SU-DHL-6 (cell line): ENCODE measurements at regions not wholly inside any gene's neighbourhood (a gene's known extent, or its start where the extent isn't known, plus 50 kb on each side); places are given as distances from the start of the nearest gene placed in this dataset.

Source experiments
- H2AFZ ChIP-seq: fragments of 200-600 bp; sonication (generic); 2 replicates; pipeline ENCODE4 v1.6.1; 2014; ENCODE audit warnings: low read depth, mild to moderate bottlenecking, moderate library complexity, mixed read lengths, antibody characterized with exemption, low read length; ENCODE audit not compliant: severe bottlenecking
- H3F3A ChIP-seq: fragments of 200-600 bp; shearing (Covaris generic); 2 replicates; pipeline ENCODE4 v1.6.0; 2016; ENCODE audit warnings: antibody characterized with exemption, mild to moderate bottlenecking; ENCODE audit not compliant: insufficient read depth
- H3K27ac ChIP-seq: fragments of 200-600 bp; sonication (generic); 2 replicates; pipeline ENCODE4 v1.5.1; 2016; ENCODE audit warnings: low read depth, mild to moderate bottlenecking, low read length, moderate library complexity, mixed read lengths
- H3K27me3 ChIP-seq: fragments of 200-600 bp; sonication (generic), shearing (Covaris generic); 2 replicates; pipeline ENCODE4 v1.6.0; 2014; ENCODE audit warnings: mild to moderate bottlenecking, low read length
- H3K36me3 ChIP-seq: fragments of 200-600 bp; sonication (generic); 2 replicates; pipeline ENCODE4 v1.6.1; 2014; ENCODE audit warnings: mild to moderate bottlenecking, low read length, mixed read lengths
- H3K4me2 ChIP-seq: fragments of 300-600, 200-600 bp; shearing (Covaris generic), sonication (generic); 2 replicates; pipeline ENCODE4 v1.6.0; 2014; ENCODE audit warnings: low read length, low read depth, mild to moderate bottlenecking; ENCODE audit not compliant: poor library complexity, severe bottlenecking
- H3K4me3 ChIP-seq: fragments of 200-600 bp; sonication (generic); 2 replicates; pipeline ENCODE4 v1.5.1; 2014; ENCODE audit warnings: antibody characterized with exemption, low read length, mild to moderate bottlenecking, mixed read lengths; ENCODE audit not compliant: insufficient read depth, poor library complexity, severe bottlenecking
- H3K79me2 ChIP-seq: fragments of 200-600 bp; sonication (generic); 2 replicates; pipeline ENCODE4 v1.6.1; 2014; ENCODE audit warnings: mild to moderate bottlenecking, low read length, moderate library complexity; ENCODE audit not compliant: insufficient read depth
- H3K9ac ChIP-seq: fragments of 200-600 bp; sonication (generic); 2 replicates; pipeline ENCODE4 v1.7.0; 2014; ENCODE audit warnings: mild to moderate bottlenecking, low read length
- H3K9me2 ChIP-seq: fragments of 200-600 bp; sonication (generic); replicated peaks from 2 replicates; pipeline ENCODE4 v1.6.1; 2014; ENCODE audit warnings: low read length; ENCODE audit not compliant: insufficient read depth
- H3K9me3 ChIP-seq: fragments of 200-600 bp; sonication (generic); 2 replicates; pipeline ENCODE4 v1.6.1; 2014; ENCODE audit warnings: low read length, mixed read lengths; ENCODE audit not compliant: insufficient read depth
- H4K20me1 ChIP-seq: fragments of 200-600 bp; sonication (generic); 2 replicates; pipeline ENCODE4 v1.6.1; 2014; ENCODE audit warnings: low read depth, mild to moderate bottlenecking, antibody characterized with exemption, low read length, moderate library complexity, mixed read lengths
- CTCF ChIP-seq: fragments of 200-600 bp; sonication (generic); IDR thresholded peaks from one replicate; pipeline ENCODE4 v1.5.1; 2017; ENCODE audit warnings: antibody characterized with exemption, mild to moderate bottlenecking, low read length, moderate library complexity; ENCODE audit not compliant: insufficient read depth, poor library complexity, severe bottlenecking
- EZH2phosphoT487 ChIP-seq: fragments of 200-600 bp; sonication (generic), shearing (Covaris generic); conservative IDR thresholded peaks from 2 replicates; pipeline ENCODE4 v1.6.1; 2018; ENCODE audit warnings: mild to moderate bottlenecking, antibody characterized with exemption, low read length, moderate library complexity, mixed read lengths

GRCh38 chr13:30359991-30360390, 52.6 kb upstream of the KATNAL1 start:
- H3K36me3 ChIP-seq = peaks cover 8% of the 10 kb centered on the region; the same call in 1 of the 2 replicates
- no peak overlapping the region for H3K4me2 ChIP-seq
- H3K9me2 ChIP-seq = no peaks in the 10 kb centered on the region
- no peaks in the 10 kb centered on the region for H3K79me2 ChIP-seq
- no peaks in the 10 kb centered on the region for H3K9me3 ChIP-seq
- H3K9ac ChIP-seq = no peak overlapping the region
- H3K27ac ChIP-seq = no peak overlapping the region
- TF ChIP-seq EZH2phosphoT487 (no peak), CTCF (no peak)
- H4K20me1 ChIP-seq = no peaks in the 10 kb centered on the region
- H3F3A ChIP-seq = peaks cover 10% of the 10 kb centered on the region
- H3K4me3 ChIP-seq = no peak overlapping the region
- no peaks in the 10 kb centered on the region for H3K27me3 ChIP-seq
- no peak overlapping the region for H2AFZ ChIP-seq

GRCh38 chr13:30360586-30360985, 53.2 kb upstream of the KATNAL1 start:
- Histone ChIP-seq H3K36me3 (peaks cover 9% of the 10 kb centered on the region; the same call in 1 of the 2 replicates), H3K79me2 (no peaks in the 10 kb centered on the region), H3K27ac (no peak overlapping the region), H3K9me3 (no peaks in the 10 kb centered on the region), H3K9ac (no peak overlapping the region), H3K9me2 (no peaks in the 10 kb centered on the region), H3K4me2 (no peak overlapping the region), H3K27me3 (no peaks in the 10 kb centered on the region), H3K4me3 (no peak overlapping the region), H2AFZ (no peak overlapping the region), H3F3A (peaks cover 10% of the 10 kb centered on the region), H4K20me1 (no peaks in the 10 kb centered on the region)
- no peak for TF ChIP-seq EZH2phosphoT487
- TF ChIP-seq CTCF = no peak

- no peaks in the 10 kb centered on the region for H3K9me3 ChIP-seq
- no peaks in the 10 kb centered on the region for H3K9me2 ChIP-seq
- H3K4me2 ChIP-seq = no peak overlapping the region
- H3K79me2 ChIP-seq = no peaks in the 10 kb centered on the region
- H2AFZ ChIP-seq = no peak overlapping the region
- no peaks in the 10 kb centered on the region for H4K20me1 ChIP-seq
- TF ChIP-seq EZH2phosphoT487 (no peak), CTCF (no peak)
- peaks cover 10% of the 10 kb centered on the region for H3F3A ChIP-seq
- no peak overlapping the region for H3K9ac ChIP-seq
- no peaks in the 10 kb centered on the region for H3K27me3 ChIP-seq
- no peak overlapping the region for H3K27ac ChIP-seq
- H3K36me3 ChIP-seq = peaks cover 13% of the 10 kb centered on the region; the same call in 1 of the 2 replicates
- no peak overlapping the region for H3K4me3 ChIP-seq
Observed at GRCh38 chr13:30362005-30362788, 54.8 kb upstream of the KATNAL1 start.
